H9 (cell line): ENCODE measurements at regions not wholly inside any gene's neighbourhood (a gene's known extent, or its start where the extent isn't known, plus 50 kb on each side); places are given as distances from the start of the nearest gene placed in this dataset.

Experiments used
- DNase-seq: peaks from one replicate; pipeline ENCODE4 v3.0.0-alpha.2; 2017
- H2AFZ ChIP-seq: one replicate; pipeline ENCODE4 v1.6.1; 2013; ENCODE audit warnings: mild to moderate bottlenecking, low read length, control low read depth, moderate library complexity
- H2AK5ac ChIP-seq: 2 replicates; pipeline ENCODE4 v1.6.1; 2013; ENCODE audit warnings: low read length, control low read depth, mixed read lengths; ENCODE audit not compliant: insufficient read length
- H2BK120ac ChIP-seq: one replicate; pipeline ENCODE4 v1.6.1; 2013; ENCODE audit warnings: low read depth, mild to moderate bottlenecking, low read length, control low read depth, inconsistent platforms; ENCODE audit not compliant: poor library complexity, severe bottlenecking
- H2BK12ac ChIP-seq: 2 replicates; pipeline ENCODE4 v1.6.1; 2013; ENCODE audit warnings: low read length, control low read depth, mixed read lengths, low read depth; ENCODE audit not compliant: insufficient read length
- H2BK15ac ChIP-seq: 2 replicates; pipeline ENCODE4 v1.6.1; 2013; ENCODE audit warnings: low read depth, low read length, control low read depth
- H2BK20ac ChIP-seq: one replicate; pipeline ENCODE4 v1.6.1; 2013; ENCODE audit warnings: low read depth, mild to moderate bottlenecking, low read length, control low read depth, inconsistent platforms; ENCODE audit not compliant: poor library complexity, severe bottlenecking
- H2BK5ac ChIP-seq: 2 replicates; pipeline ENCODE4 v1.6.1; 2013; ENCODE audit warnings: low read length, control low read depth, mixed read lengths; ENCODE audit not compliant: insufficient read length
- H3K14ac ChIP-seq: 2 replicates; pipeline ENCODE4 v1.6.1; 2013; ENCODE audit warnings: low read length, control low read depth; ENCODE audit not compliant: insufficient read depth
- H3K18ac ChIP-seq: 2 replicates; pipeline ENCODE4 v1.6.1; 2013; ENCODE audit warnings: low read depth, mild to moderate bottlenecking, mixed read lengths, low read length, control low read depth; ENCODE audit not compliant: insufficient read length
- H3K23ac ChIP-seq: 2 replicates; pipeline ENCODE4 v1.6.1; 2013; ENCODE audit warnings: low read length, control low read depth, mixed read lengths, low read depth; ENCODE audit not compliant: insufficient read length
- H3K23me2 ChIP-seq: 2 replicates; pipeline ENCODE4 v1.6.1; 2013; ENCODE audit warnings: low read depth, mild to moderate bottlenecking, mixed read lengths, low read length, control low read depth; ENCODE audit not compliant: insufficient read length, poor library complexity, severe bottlenecking
- H3K27ac ChIP-seq: 2 replicates; pipeline ENCODE4 v1.5.1; 2013; ENCODE audit warnings: low read length, control low read depth, mixed read lengths, low read depth; ENCODE audit not compliant: insufficient read length
- H3K27me3 ChIP-seq: 2 replicates; pipeline ENCODE4 v1.6.1; 2013; ENCODE audit warnings: low read length, control low read depth, inconsistent platforms; ENCODE audit not compliant: insufficient read depth
- H3K4ac ChIP-seq: 2 replicates; pipeline ENCODE4 v1.6.1; 2013; ENCODE audit warnings: low read depth, mild to moderate bottlenecking, control low read depth, inconsistent platforms, low read length, moderate library complexity
- H3K4me1 ChIP-seq: 2 replicates; pipeline ENCODE4 v1.6.1; 2013; ENCODE audit warnings: low read length, control low read depth, inconsistent platforms; ENCODE audit not compliant: insufficient read depth
- H3K4me2 ChIP-seq: 2 replicates; pipeline ENCODE4 v1.6.1; 2013; ENCODE audit warnings: low read length, control low read depth, mixed read lengths; ENCODE audit not compliant: insufficient read length, insufficient read depth
- H3K56ac ChIP-seq: 2 replicates; pipeline ENCODE4 v1.6.1; 2013; ENCODE audit warnings: low read depth, mild to moderate bottlenecking, mixed read lengths, low read length, control low read depth; ENCODE audit not compliant: insufficient read length
- H3K79me1 ChIP-seq: 2 replicates; pipeline ENCODE4 v1.6.1; 2013; ENCODE audit warnings: low read depth, mild to moderate bottlenecking, moderate library complexity, low read length, control low read depth, inconsistent platforms; ENCODE audit not compliant: insufficient read depth, poor library complexity, severe bottlenecking
- H3K79me2 ChIP-seq: 2 replicates; pipeline ENCODE4 v1.6.1; 2013; ENCODE audit warnings: low read length, control low read depth, inconsistent platforms; ENCODE audit not compliant: insufficient read depth
- H3K9ac ChIP-seq: 2 replicates; pipeline ENCODE4 v1.6.1; 2013; ENCODE audit warnings: low read length, control low read depth, mixed read lengths; ENCODE audit not compliant: insufficient read length; ENCODE audit errors: extremely low read depth
- H3K9me3 ChIP-seq: one replicate; pipeline ENCODE4 v1.6.1; 2013; ENCODE audit warnings: low read depth, low read length, inconsistent platforms; ENCODE audit not compliant: control insufficient read depth
- H3T11ph ChIP-seq: one replicate; pipeline ENCODE4 v1.6.1; 2013; ENCODE audit warnings: mild to moderate bottlenecking, low read length, control low read depth, inconsistent platforms
- H4K20me1 ChIP-seq: one replicate; pipeline ENCODE4 v1.6.1; 2013; ENCODE audit not compliant: control insufficient read depth, insufficient read length, insufficient read depth
- H4K5ac ChIP-seq: 2 replicates; pipeline ENCODE4 v1.6.1; 2013; ENCODE audit warnings: low read depth, mild to moderate bottlenecking, mixed read lengths, low read length, control low read depth; ENCODE audit not compliant: insufficient read length
- H4K8ac ChIP-seq: replicated peaks from 2 replicates; pipeline ENCODE4 v1.6.1; 2013; ENCODE audit warnings: low read length, control low read depth, mixed read lengths, low read depth; ENCODE audit not compliant: insufficient read length
- H4K91ac ChIP-seq: 2 replicates; pipeline ENCODE4 v1.6.1; 2013; ENCODE audit warnings: low read depth, mild to moderate bottlenecking, moderate library complexity, mixed read lengths, low read length, control low read depth; ENCODE audit not compliant: insufficient read length
- H3K27ac Mint-ChIP-seq, 3 experiments: 2 replicates in 2 of 3; 3 replicates in 1 of 3; pipeline ENCODE4 v1.8.0; 2020 to 2021; ENCODE audit warnings: mixed read lengths in 3 of 3, mild to moderate bottlenecking in 1 of 3, moderate library complexity in 1 of 3
- H3K27me3 Mint-ChIP-seq: 2 replicates; pipeline ENCODE4 v1.8.0; 2021; ENCODE audit warnings: low read depth, mild to moderate bottlenecking, moderate library complexity, mixed read lengths
- H3K36me3 Mint-ChIP-seq, 3 experiments: 2 replicates in 2 of 3; 3 replicates in 1 of 3; pipeline ENCODE4 v1.8.0; 2020 to 2021; ENCODE audit warnings: low read depth in 3 of 3, mixed read lengths in 3 of 3; ENCODE audit not compliant: insufficient read depth in 1 of 3
- H3K4me1 Mint-ChIP-seq, 2 experiments: 2 replicates each; pipeline ENCODE4 v1.8.0; 2020; ENCODE audit warnings: mixed read lengths in 2 of 2
- H3K4me3 Mint-ChIP-seq, 2 experiments: 2 replicates in 1 of 2; 3 replicates in 1 of 2; pipeline ENCODE4 v1.8.0; 2020 to 2021; ENCODE audit warnings: mild to moderate bottlenecking in 2 of 2, mixed read lengths in 2 of 2, moderate library complexity in 1 of 2
- H3K9me3 Mint-ChIP-seq, 2 experiments: 2 replicates in 1 of 2; 3 replicates in 1 of 2; pipeline ENCODE4 v1.8.0; 2020; ENCODE audit warnings: mild to moderate bottlenecking in 2 of 2, mixed read lengths in 2 of 2, moderate library complexity in 1 of 2
- CTCF ChIP-seq: fragments of 200-600 bp; sonication (generic); conservative IDR thresholded peaks from 3 replicates; pipeline ENCODE4 v1.8.0; 2021; ENCODE audit warnings: antibody characterized with exemption, mild to moderate bottlenecking
- WGBS: extraction: QIAGEN DNeasy Blood & Tissue Kit; methylation state at CpG from one replicate; pipeline ENCODE4 v1.1.7; 2013; ENCODE audit warnings: missing lambda C conversion rate, low lambda C conversion rate, mixed read lengths; ENCODE audit not compliant: insufficient read length; ENCODE audit errors: extremely low coverage; 5-methylcytosine and 5-hydroxymethylcytosine counted together

GRCh38 chr2:9087121-9087681, 83.7 kb upstream of the MBOAT2 start:
- no peak overlapping the region for H3K18ac ChIP-seq
- no peak overlapping the region for H2BK120ac ChIP-seq

More at GRCh38 chr2:9087121-9087681, 83.7 kb upstream of the MBOAT2 start:
- Histone ChIP-seq H3K9ac (no peak overlapping the region), H4K5ac (no peak overlapping the region), H3K4ac (no peak overlapping the region), H2BK5ac (no peak overlapping the region), H3K14ac (no peak overlapping the region), H3K27ac (no peak overlapping the region), H3K27me3 (no peaks in the 10 kb centered on the region), H4K8ac (no peak overlapping the region), H2BK12ac (no peak overlapping the region), H3T11ph (no peak overlapping the region), H4K91ac (no peak overlapping the region), H3K23me2 (no peaks in the 10 kb centered on the region), H2AK5ac (no peak overlapping the region), H3K79me2 (no peaks in the 10 kb centered on the region), H3K4me2 (no peak overlapping the region), H2BK20ac (no peak overlapping the region), H2AFZ (no peak overlapping the region), H3K56ac (no peak overlapping the region), H4K20me1 (no peaks in the 10 kb centered on the region), H3K23ac (no peak overlapping the region), H2BK15ac (no peak overlapping the region), H3K79me1 (no peaks in the 10 kb centered on the region), H3K9me3 (no peaks in the 10 kb centered on the region), H3K4me1 (no peaks in the 10 kb centered on the region)
- TF ChIP-seq CTCF = no peak
- DNase-seq = no peak
- Mint-ChIP-seq H3K4me3 (no peak overlapping the region), H3K36me3 (peaks cover 0 to 3% (median 0%) of the 10 kb centered on the region in 3 experiments; a peak in 2 of 7 replicates), H3K4me1 (peaks cover 6 to 10% of the 10 kb centered on the region in 2 experiments), H3K9me3 (peaks cover 2 to 4% of the 10 kb centered on the region in 2 experiments), H3K27ac (no peak overlapping the region), H3K27me3 (no peaks in the 10 kb centered on the region; the same call in 1 of the 2 replicates)
- no CpG with 5 or more reads among the region's 6 CpGs for WGBS
